K562 (cell line): ENCODE measurements at regions not wholly inside any gene's neighbourhood (a gene's known extent, or its start where the extent isn't known, plus 50 kb on each side); places are given as distances from the start of the nearest gene placed in this dataset.

ENCODE experiments used
- ATAC-seq: fragments of 200-7000 bp; cut with Tn5 transposase; 3 replicates; pipeline ENCODE4 v1.9.1; 2020; ENCODE audit warnings: moderate library complexity
- BruUV-seq: library from RNA; stranded (reverse); fragments of 400-500 nt; replicated peaks from 2 replicates; lab custom pipeline; 2021; lab: Mats Ljungman, UMichigan
- CTCF ChIA-PET: fragments of 300-600 bp; formaldehyde crosslinking; extraction: SDS; loops from one replicate; lab custom pipeline; 2021; ENCODE audit warnings: low intra/inter-chr PET ratio; lab: Yijun Ruan, JAX
- POLR2A ChIA-PET: fragments of 300-600, 350-650 bp; sonication (Branson Sonifier 250); formaldehyde crosslinking; extraction: SDS; loops from one replicate; lab custom pipeline; 2021; ENCODE audit warnings: antibody characterized with exemption, inconsistent platforms; lab: Yijun Ruan, JAX
- DNase-seq, 4 experiments: peaks; one replicate each; pipeline versions ENCODE4 v3.0.0 to v3.0.0-alpha.2; 2011 to 2018; ENCODE audit warnings: low spot score in 3 of 4, mixed read lengths in 3 of 4; ENCODE audit errors: extremely low read depth in 1 of 4
- FAIRE-seq: peaks from 2 replicates; lab custom pipeline; 2011; peaks lifted over from hg19 to GRCh38; lab: Jason Lieb, UNC
- H2AFZ ChIP-seq: 2 replicates; pipeline ENCODE4 v1.6.0; 2011; ENCODE audit warnings: low read depth, low read length, control low read depth, inconsistent platforms
- H3K27ac ChIP-seq: fragments of 200-600 bp; 3 replicates; pipeline ENCODE4 v1.8.0; 2011; ENCODE audit warnings: low read depth, mild to moderate bottlenecking, control low read depth, inconsistent platforms, low read length, moderate library complexity, mixed read lengths; ENCODE audit errors: extremely low read depth
- H3K27me3 ChIP-seq, 2 experiments: fragments of 300-600 bp in 1 of 2; 2 replicates in 1 of 2; 3 replicates in 1 of 2; pipeline versions ENCODE4 v1.6.0 to v1.8.0; 2011; ENCODE audit warnings: inconsistent platforms in 2 of 2, low read length in 2 of 2, mild to moderate bottlenecking in 1 of 2, mixed read lengths in 1 of 2, moderate library complexity in 1 of 2; ENCODE audit not compliant: control insufficient read depth in 2 of 2, insufficient read depth in 2 of 2
- H3K36me3 ChIP-seq: fragments of 300-600 bp; 3 replicates; pipeline ENCODE4 v1.8.0; 2011; ENCODE audit warnings: mild to moderate bottlenecking, low read length, inconsistent platforms; ENCODE audit not compliant: control insufficient read depth, insufficient read depth
- H3K4me1 ChIP-seq, 2 experiments: fragments of 200-600 bp in 1 of 2; replicated peaks in 1 of 2; 2 replicates in 1 of 2; 3 replicates in 1 of 2; pipeline versions ENCODE4 v1.5.1 to v1.8.0; 2011; ENCODE audit warnings: inconsistent platforms in 2 of 2, low read length in 2 of 2, mild to moderate bottlenecking in 1 of 2, mixed read lengths in 1 of 2, moderate library complexity in 1 of 2; ENCODE audit not compliant: control insufficient read depth in 2 of 2, insufficient read depth in 2 of 2
- H3K4me2 ChIP-seq: 2 replicates; pipeline ENCODE4 v1.6.1; 2011; ENCODE audit warnings: low read length, control low read depth, inconsistent platforms, mixed read lengths; ENCODE audit not compliant: insufficient read depth
- H3K4me3 ChIP-seq: fragments of 200-600 bp; sonication (generic), shearing (Covaris generic); 2 replicates; pipeline ENCODE4 v1.5.1; 2016; ENCODE audit warnings: control low read depth, inconsistent platforms
- H3K79me2 ChIP-seq: fragments of 200-600 bp; 3 replicates; pipeline ENCODE4 v1.8.0; 2011; ENCODE audit warnings: low read length, inconsistent platforms; ENCODE audit not compliant: control insufficient read depth, insufficient read depth
- H3K9ac ChIP-seq, 2 experiments: 2 replicates each; pipeline versions ENCODE4 v1.6.0 to v1.6.1; 2011; ENCODE audit warnings: low read depth in 2 of 2, low read length in 2 of 2, control low read depth in 1 of 2, inconsistent platforms in 1 of 2, mild to moderate bottlenecking in 1 of 2, mixed read lengths in 1 of 2; ENCODE audit not compliant: insufficient read depth in 1 of 2
- H3K9me1 ChIP-seq: one replicate; pipeline ENCODE4 v1.6.0; 2011; ENCODE audit warnings: inconsistent platforms, mild to moderate bottlenecking, low read length, moderate library complexity; ENCODE audit not compliant: control insufficient read depth, insufficient read depth
- H3K9me3 ChIP-seq: replicated peaks from 2 replicates; pipeline ENCODE4 v1.5.1; 2011; ENCODE audit warnings: low read depth, low read length, inconsistent platforms; ENCODE audit not compliant: control insufficient read depth, insufficient read depth
- H4K20me1 ChIP-seq: replicated peaks from 2 replicates; pipeline ENCODE4 v1.6.1; 2011; ENCODE audit warnings: low read length, inconsistent platforms, mixed read lengths; ENCODE audit not compliant: control insufficient read depth, insufficient read depth
- TFE3 ChIP-seq: fragments of 450-650 bp; formaldehyde crosslinking; IDR thresholded peaks from 2 replicates; pipeline ENCODE4 v1.4.0; 2020; ENCODE audit warnings: mild to moderate bottlenecking, mixed read lengths
- WGBS: fragments of 100-300 bp; shearing (Covaris generic); methylation state at CpG from one replicate; pipeline ENCODE4 v1.1.6; 2016; ENCODE audit warnings: low coverage, mixed read lengths; ENCODE audit not compliant: insufficient coverage; ENCODE audit errors: missing lambda C conversion rate; 5-methylcytosine and 5-hydroxymethylcytosine counted together
- in situ Hi-C: fragments of 300-500 bp; cut with MboI; formaldehyde crosslinking; loops from 4 replicates; pipeline ENCODE4 v1.15.0; 2018; ENCODE audit warnings: inconsistent platforms, mixed read lengths
- intact Hi-C: fragments of 100-400 bp; cut with micrococcal nuclease; formaldehyde crosslinking; loops from 2 replicates; pipeline ENCODE4 v1.14.2; 2022
- TF ChIP-seq, protein P1 (sequence below): fragments of 250-450 bp; sonication (Bioruptor Pico); IDR thresholded peaks from 2 replicates; pipeline ENCODE4 v1.5.0; 2021; ENCODE audit warnings: mild to moderate bottlenecking, borderline replicate concordance

DNA sequence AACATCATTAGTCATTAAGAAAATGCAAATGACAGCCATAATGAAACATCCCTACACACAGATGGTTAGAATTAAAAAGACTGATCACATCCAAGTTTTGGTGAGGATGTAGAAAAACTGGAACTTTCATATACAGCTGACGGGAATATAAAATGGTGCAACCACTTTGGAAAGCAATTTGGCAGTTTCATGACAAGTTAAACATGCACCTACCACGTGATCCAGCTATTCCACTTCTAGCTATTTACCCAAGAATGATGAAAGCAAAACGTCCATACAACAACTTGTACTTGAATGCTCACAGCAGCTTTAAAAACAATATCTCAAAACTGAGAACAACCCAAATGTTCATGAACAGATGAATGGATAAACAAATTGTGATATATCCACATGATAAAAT, 77.9 kb upstream of the AVPR1A start:
- in situ Hi-C loops (no loop called here), intact Hi-C loops (no loop called here)
- no peaks in the 10 kb centered on the region for H3K27me3 ChIP-seq
- no peak overlapping the region for H3K27ac ChIP-seq
- WGBS = 0% methylated on average over 3 of the region's 3 CpGs
- H3K36me3 ChIP-seq = no peaks in the 10 kb centered on the region
- no TSS peak for BruUV-seq
- H3K4me3 ChIP-seq = no peak overlapping the region
- no peak for DNase-seq
- no peak overlapping the region for H3K4me2 ChIP-seq
- CTCF ChIA-PET = no interaction called here
- TF ChIP-seq TFE3 (CRISPR knock-in tag) = peak; percentile 40
- TF ChIP-seq, protein P1, sequence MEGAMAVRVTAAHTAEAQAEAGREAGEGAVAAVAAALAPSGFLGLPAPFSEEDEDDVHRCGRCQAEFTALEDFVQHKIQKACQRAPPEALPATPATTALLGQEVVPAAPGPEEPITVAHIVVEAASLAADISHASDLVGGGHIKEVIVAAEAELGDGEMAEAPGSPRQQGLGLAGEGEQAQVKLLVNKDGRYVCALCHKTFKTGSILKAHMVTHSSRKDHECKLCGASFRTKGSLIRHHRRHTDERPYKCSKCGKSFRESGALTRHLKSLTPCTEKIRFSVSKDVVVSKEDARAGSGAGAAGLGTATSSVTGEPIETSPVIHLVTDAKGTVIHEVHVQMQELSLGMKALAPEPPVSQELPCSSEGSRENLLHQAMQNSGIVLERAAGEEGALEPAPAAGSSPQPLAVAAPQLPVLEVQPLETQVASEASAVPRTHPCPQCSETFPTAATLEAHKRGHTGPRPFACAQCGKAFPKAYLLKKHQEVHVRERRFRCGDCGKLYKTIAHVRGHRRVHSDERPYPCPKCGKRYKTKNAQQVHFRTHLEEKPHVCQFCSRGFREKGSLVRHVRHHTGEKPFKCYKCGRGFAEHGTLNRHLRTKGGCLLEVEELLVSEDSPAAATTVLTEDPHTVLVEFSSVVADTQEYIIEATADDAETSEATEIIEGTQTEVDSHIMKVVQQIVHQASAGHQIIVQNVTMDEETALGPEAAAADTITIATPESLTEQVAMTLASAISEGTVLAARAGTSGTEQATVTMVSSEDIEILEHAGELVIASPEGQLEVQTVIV (CRISPR knock-in tag) = no peak
- TF ChIP-seq, all 486 proteins: peak for 1
- Histone ChIP-seq H3K9ac (no peak overlapping the region), H2AFZ (no peak overlapping the region), H3K9me3 (no peaks in the 10 kb centered on the region), H3K4me1 (no peaks in the 10 kb centered on the region), H3K79me2 (no peaks in the 10 kb centered on the region), H3K9me1 (no peaks in the 10 kb centered on the region), H4K20me1 (no peaks in the 10 kb centered on the region)
- ATAC-seq (no peak), FAIRE-seq (no peak)
- POLR2A ChIA-PET = no interaction called here
